ENCODE measurements at regions not wholly inside any gene's neighbourhood (a gene's known extent, or its start where the extent isn't known, plus 50 kb on each side); places are given as distances from the start of the nearest gene placed in this dataset.
"Not testable (repeated sequence)": the region's sequence is repeated elsewhere in the genome, so short reads cannot be mapped to it uniquely, and the experiment has no call there.

GRCh38 chr9:134545543-134546245, 95.9 kb upstream of the COL5A1 start:
- DNase-seq (ENCODE audit: low read depth in 2 of 2) = peak; percentile 84 to 86

- DNase-seq (ENCODE audit: low read depth in 2 of 2) = peak; percentile 94
Observed at GRCh38 chr9:134546246-134546731, 95.3 kb upstream of the COL5A1 start.

GRCh38 chr9:134546746-134547145, 94.9 kb upstream of the COL5A1 start:
- DNase-seq (ENCODE audit: low read depth in 2 of 2) = no peak

GRCh38 chr9:134547161-134548100, 94.2 kb upstream of the COL5A1 start:
- DNase-seq (ENCODE audit: low read depth in 2 of 2) = no peak

GRCh38 chr9:134548185-134548584, 93.4 kb upstream of the COL5A1 start:
- DNase-seq (ENCODE audit: low read depth in 2 of 2) = no peak

GRCh38 chr9:134548618-134549017, 93.0 kb upstream of the COL5A1 start:
- DNase-seq (ENCODE audit: low read depth in 2 of 2) = no peak

GRCh38 chr9:134549336-134549735, 92.3 kb upstream of the COL5A1 start:
- no peak for DNase-seq (ENCODE audit: low read depth in 2 of 2)

GRCh38 chr9:134550081-134550480, 91.5 kb upstream of the COL5A1 start:
- not testable (repeated sequence) for DNase-seq (ENCODE audit: low read depth in 2 of 2)

- no peak for DNase-seq (ENCODE audit: low read depth in 2 of 2)
Observed at GRCh38 chr9:134550584-134550983, 91.0 kb upstream of the COL5A1 start.

- DNase-seq (ENCODE audit: low read depth in 2 of 2) = no peak
Observed at GRCh38 chr9:134551176-134551575, 90.4 kb upstream of the COL5A1 start.

- peak; percentile 92 to 93 for DNase-seq (ENCODE audit: low read depth in 2 of 2)
Observed at GRCh38 chr9:134551644-134552348, 89.8 kb upstream of the COL5A1 start.

GRCh38 chr9:134552349-134552990, 89.1 kb upstream of the COL5A1 start:
- DNase-seq (ENCODE audit: low read depth in 2 of 2) = no peak

- DNase-seq (ENCODE audit: low read depth in 2 of 2) = no peak
Observed at GRCh38 chr9:134553061-134553891, 88.3 kb upstream of the COL5A1 start.

- no peak for DNase-seq (ENCODE audit: low read depth in 2 of 2)
Observed at GRCh38 chr9:134553996-134554372, 87.6 kb upstream of the COL5A1 start.

- DNase-seq (ENCODE audit: low read depth in 2 of 2) = no peak
Observed at GRCh38 chr9:134554373-134555093, 87.1 kb upstream of the COL5A1 start.

- no peak for DNase-seq (ENCODE audit: low read depth in 2 of 2)
Observed at GRCh38 chr9:134555094-134555650, 86.4 kb upstream of the COL5A1 start.

- peak; percentile 77 to 79 for DNase-seq (ENCODE audit: low read depth in 2 of 2)
Observed at GRCh38 chr9:134556531-134557068, 85.0 kb upstream of the COL5A1 start.

- DNase-seq (ENCODE audit: low read depth in 2 of 2) = no peak
Observed at GRCh38 chr9:134557331-134557730, 84.3 kb upstream of the COL5A1 start.

- no peak for DNase-seq (ENCODE audit: low read depth in 2 of 2)
Observed at GRCh38 chr9:134558124-134558905, 83.3 kb upstream of the COL5A1 start.
